Aorta (tissue), 5 donors: ENCODE measurements at regions not wholly inside any gene's neighbourhood (a gene's known extent, or its start where the extent isn't known, plus 50 kb on each side); places are given as distances from the start of the nearest gene placed in this dataset.
"Not testable (repeated sequence)": the region's sequence is repeated elsewhere in the genome, so short reads cannot be mapped to it uniquely, and the experiment has no call there.

Source experiments
- ATAC-seq: fragments of 200-7000 bp; cut with Tn5 transposase; one replicate; pipeline ENCODE4 v1.9.1; 2022; ENCODE audit warnings: moderate library complexity; ENCODE audit not compliant: low FRiP score
- DNase-seq, 2 donors: peaks; one replicate each; pipeline ENCODE4 v3.0.0-alpha.2; 2020
- H3K27ac ChIP-seq, 2 donors: one replicate each; pipeline ENCODE4 v1.5.1; 2013; ENCODE audit warnings: low read length in 2 of 2, mild to moderate bottlenecking in 2 of 2, moderate library complexity in 2 of 2, control low read depth in 1 of 2, inconsistent platforms in 1 of 2, low read depth in 1 of 2
- H3K27me3 ChIP-seq, 2 donors: one replicate each; pipeline ENCODE4 v1.6.1; 2013; ENCODE audit warnings: control low read depth in 1 of 2, low read length in 1 of 2, mild to moderate bottlenecking in 1 of 2, moderate library complexity in 1 of 2; ENCODE audit not compliant: insufficient read depth in 2 of 2, control insufficient read depth in 1 of 2
- H3K36me3 ChIP-seq, 2 donors: one replicate each; pipeline ENCODE4 v1.6.1; 2013; ENCODE audit warnings: control low read depth in 1 of 2, low read length in 1 of 2, mild to moderate bottlenecking in 1 of 2; ENCODE audit not compliant: insufficient read depth in 2 of 2, control insufficient read depth in 1 of 2
- H3K4me1 ChIP-seq, 2 donors: one replicate each; pipeline ENCODE4 v1.6.1; 2013; ENCODE audit warnings: low read length in 2 of 2, control low read depth in 1 of 2, mild to moderate bottlenecking in 1 of 2, moderate library complexity in 1 of 2; ENCODE audit not compliant: insufficient read depth in 2 of 2, control insufficient read depth in 1 of 2
- H3K4me3 ChIP-seq, 2 donors: one replicate each; pipeline ENCODE4 v1.5.1; 2013; ENCODE audit warnings: low read length in 2 of 2, control low read depth in 1 of 2, mild to moderate bottlenecking in 1 of 2
- H3K9me3 ChIP-seq: one replicate; pipeline ENCODE4 v1.6.1; 2013; ENCODE audit warnings: mild to moderate bottlenecking, low read length; ENCODE audit not compliant: control insufficient read depth
- WGBS, 2 donors: extraction: QIAGEN DNeasy Blood & Tissue Kit; methylation state at CpG; one replicate each; pipeline ENCODE4 v1.1.7; 2013; 5-methylcytosine and 5-hydroxymethylcytosine counted together
- intact Hi-C, 2 donors: fragments of 100-400 bp; cut with DNase I; formaldehyde crosslinking; loops; one replicate each; pipeline versions ENCODE4 v1.14.2 to v1.15.0; 2022
- donor health status: healthy with polysubstance abuse.
- donor health status: Bipolar disorder and iron deficiency.
- donor health status: DM: no; HTN: no; CAD: no.
- donor health status: DM: no; HTN: no; CAD: no.
- donor health status: DM: yes; HTN: yes; CAD: no.

DNA sequence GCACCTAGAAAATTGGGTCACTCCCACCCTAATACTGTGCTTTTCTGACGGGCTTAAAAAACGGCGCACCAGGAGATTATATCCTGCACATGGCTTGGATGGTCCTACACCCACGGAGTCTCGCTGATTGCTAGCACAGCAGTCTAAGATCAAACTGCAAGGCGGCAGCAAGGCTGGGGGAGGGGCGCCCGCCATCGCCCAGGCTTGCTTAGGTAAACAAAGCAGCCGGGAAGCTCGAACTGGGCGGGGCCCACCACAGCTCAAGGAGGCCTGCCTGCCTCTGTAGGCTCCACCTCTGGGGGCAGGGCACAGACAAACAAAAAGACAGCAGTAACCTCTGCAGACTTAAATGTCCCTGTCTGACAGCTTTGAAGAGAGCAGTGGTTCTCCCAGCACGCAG is 324.1 kb upstream of the ARHGEF26 start:
- not testable (repeated sequence) for ATAC-seq, H3K27ac ChIP-seq
- whole genome bisulfite sequencing, 2 donors = 83 to 90% methylated on average over 13 of the region's 13 CpGs

DNA sequence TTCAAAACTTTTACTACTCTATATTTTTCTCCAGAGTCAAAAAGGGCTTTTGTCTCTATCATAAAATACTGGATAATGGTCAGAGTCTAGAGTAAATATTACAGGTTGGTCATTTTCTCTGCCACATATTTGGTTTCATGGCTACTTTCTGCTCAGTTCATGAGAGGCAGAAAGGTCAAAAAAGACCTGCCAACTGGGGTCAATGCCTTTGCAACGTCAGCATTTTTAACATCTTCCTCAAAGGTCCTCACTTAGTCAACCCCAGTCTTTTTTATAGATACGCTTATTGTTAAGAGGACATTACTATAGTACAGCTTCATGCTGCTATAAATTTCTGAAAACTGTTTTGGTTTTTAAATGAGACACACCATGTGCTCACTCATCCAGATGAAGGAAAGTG is 312.1 kb upstream of the ARHGEF26 start:
- intact Hi-C loops = no loop called here
- ATAC-seq (no peak), DNase-seq (no peak)
- Histone ChIP-seq H3K9me3 (no peaks in the 10 kb centered on the region), H3K27ac (no peak overlapping the region), H3K27me3 (no peaks in the 10 kb centered on the region), H3K4me1 (no peaks in the 10 kb centered on the region), H3K36me3 (no peaks in the 10 kb centered on the region), H3K4me3 (no peak overlapping the region)
- WGBS, 2 donors = 48 to 49% methylated on average over 2 of the region's 2 CpGs

More for the DNA sequence above, 324.1 kb upstream of the ARHGEF26 start:
- intact Hi-C loops, H3K27me3 ChIP-seq, DNase-seq, H3K36me3 ChIP-seq, H3K4me1 ChIP-seq, H3K9me3 ChIP-seq, H3K4me3 ChIP-seq: not testable (repeated sequence)

DNA sequence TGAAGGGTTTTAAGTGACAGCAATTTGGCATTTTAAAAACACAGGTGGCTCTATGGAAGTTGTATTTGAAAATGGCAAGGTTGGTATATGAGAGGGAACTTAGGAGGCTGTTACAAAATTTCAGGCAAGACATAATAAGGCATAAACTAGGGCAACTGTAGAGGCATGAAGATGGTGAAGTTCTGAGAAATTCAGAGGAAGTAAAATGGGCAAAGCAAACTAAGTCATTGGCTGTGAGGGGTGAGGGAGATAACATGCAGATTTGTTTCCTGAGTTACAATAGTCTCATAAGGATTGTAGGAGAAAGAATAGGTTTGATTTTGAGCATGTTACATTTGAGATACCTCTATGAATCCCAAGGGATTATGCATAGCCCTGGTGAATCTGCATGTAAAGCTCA is 302.9 kb upstream of the ARHGEF26 start:
- intact Hi-C loops = no loop called here
- no peaks in the 10 kb centered on the region for H3K4me1 ChIP-seq
- DNase-seq (no peak), ATAC-seq (no peak)
- H3K4me3 ChIP-seq = no peak overlapping the region
- no peak overlapping the region for H3K27ac ChIP-seq
- no peaks in the 10 kb centered on the region for H3K36me3 ChIP-seq
- H3K9me3 ChIP-seq = no peaks in the 10 kb centered on the region
- no peaks in the 10 kb centered on the region for H3K27me3 ChIP-seq

DNA sequence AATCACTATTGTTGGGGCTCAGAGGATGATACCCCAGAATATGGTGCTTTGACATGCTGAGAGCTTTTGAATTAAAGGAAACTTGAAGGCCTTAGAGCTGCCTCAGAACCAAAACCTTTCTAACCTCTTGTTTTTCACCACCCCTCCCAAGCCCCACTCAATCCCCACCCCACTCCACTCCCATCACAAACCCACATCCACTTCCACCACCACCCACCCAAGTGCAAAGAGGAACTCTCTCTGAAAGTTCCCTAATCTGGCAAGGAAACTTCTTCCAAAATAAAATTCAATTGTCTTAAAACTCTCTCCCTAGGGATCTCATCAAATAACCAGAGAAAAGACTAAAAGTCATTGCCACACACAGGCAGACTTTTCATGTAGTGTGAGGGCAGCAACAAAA is 301.2 kb upstream of the ARHGEF26 start:
- Histone ChIP-seq H3K4me3 (no peak overlapping the region), H3K4me1 (no peaks in the 10 kb centered on the region), H3K9me3 (no peaks in the 10 kb centered on the region), H3K27me3 (no peaks in the 10 kb centered on the region), H3K36me3 (no peaks in the 10 kb centered on the region), H3K27ac (no peak overlapping the region)
- no peak for ATAC-seq
- no peak for DNase-seq
- intact Hi-C loops = no loop called here

DNA sequence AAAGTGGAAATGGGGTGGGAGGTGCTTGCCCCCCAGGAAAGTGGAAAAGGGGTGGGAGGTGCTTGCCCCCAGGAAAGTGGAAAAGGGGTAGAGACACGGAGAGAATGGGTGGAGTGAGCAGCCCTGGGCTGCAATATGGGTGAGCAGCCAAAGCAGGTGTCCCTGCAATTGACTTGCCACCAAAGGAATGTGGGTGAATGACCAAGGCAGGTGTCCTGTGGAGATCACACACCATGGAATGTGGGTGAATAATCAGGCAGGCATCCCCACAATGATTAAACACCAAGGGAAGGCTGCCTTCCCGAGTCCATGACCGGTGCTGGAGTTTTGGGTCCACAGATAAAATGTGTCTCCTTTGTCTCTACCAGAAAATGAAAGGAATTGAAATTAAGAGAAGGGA is 292.8 kb upstream of the ARHGEF26 start:
- 94 to 98% methylated on average over 3 of the region's 3 CpGs for WGBS, 2 donors
- DNase-seq, H3K4me3 ChIP-seq, intact Hi-C loops, H3K27me3 ChIP-seq, H3K36me3 ChIP-seq, H3K27ac ChIP-seq, H3K4me1 ChIP-seq, ATAC-seq, H3K9me3 ChIP-seq: not testable (repeated sequence)

DNA sequence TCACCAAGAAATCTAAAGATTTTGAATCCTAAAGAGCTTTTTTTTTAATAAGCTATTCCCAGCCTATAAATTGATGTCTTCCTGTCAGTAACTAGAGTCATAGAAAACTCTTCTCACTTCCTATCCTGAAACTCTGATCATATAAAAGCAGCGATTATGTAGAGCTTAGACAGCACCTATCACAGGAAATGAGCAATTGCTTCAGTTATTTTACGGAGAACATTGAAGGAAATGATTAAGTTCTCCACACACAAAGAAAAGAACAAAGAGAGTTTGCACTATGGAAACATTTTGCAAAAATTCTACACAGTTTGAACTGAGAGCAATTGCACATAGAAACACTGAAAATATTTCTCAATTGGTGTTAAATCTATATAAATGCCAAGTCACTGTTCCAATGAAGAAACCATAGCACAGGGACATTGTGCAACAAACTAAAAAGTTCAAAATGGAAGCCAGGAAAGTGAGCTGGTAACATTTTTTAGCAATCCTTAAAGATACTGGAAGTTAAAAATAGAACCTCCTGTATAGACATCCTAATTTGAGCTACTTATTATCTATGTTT is 291.5 kb upstream of the ARHGEF26 start:
- Histone ChIP-seq H3K27me3 (no peaks in the 10 kb centered on the region), H3K27ac (no peak overlapping the region), H3K4me3 (no peak overlapping the region), H3K4me1 (no peaks in the 10 kb centered on the region), H3K36me3 (no peaks in the 10 kb centered on the region), H3K9me3 (peaks cover 1% of the 10 kb centered on the region)
- DNase-seq (no peak), ATAC-seq (no peak)
- intact Hi-C loops = no loop called here
- 69% methylated on average over 2 of the region's 2 CpGs for WGBS, 2 donors

DNA sequence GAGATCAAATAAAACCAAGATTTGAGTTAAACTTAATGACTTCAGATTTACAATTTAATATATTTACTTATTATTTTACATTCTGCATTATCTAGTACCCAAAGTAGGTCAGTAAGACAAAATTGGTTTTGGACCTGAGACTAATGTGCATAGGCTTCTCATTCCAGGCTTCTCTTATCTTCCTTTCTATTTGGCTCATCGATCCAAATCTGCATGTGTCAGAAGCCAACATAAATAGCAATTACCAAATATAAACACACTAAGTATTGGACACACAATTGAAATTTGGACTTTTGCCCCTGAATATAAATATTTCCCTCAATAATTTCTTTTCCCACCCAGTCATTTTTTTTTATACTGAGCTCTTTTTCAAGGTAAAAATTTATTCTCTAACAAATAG is 290.6 kb upstream of the ARHGEF26 start:
- Histone ChIP-seq H3K36me3 (no peaks in the 10 kb centered on the region), H3K4me1 (no peaks in the 10 kb centered on the region), H3K27me3 (no peaks in the 10 kb centered on the region), H3K27ac (no peak overlapping the region), H3K4me3 (no peak overlapping the region), H3K9me3 (peaks cover 1% of the 10 kb centered on the region)
- intact Hi-C loops = no loop called here
- WGBS, 2 donors = 3 to 7% methylated on average over 1 of the region's 1 CpG
- ATAC-seq (no peak), DNase-seq (no peak)

DNA sequence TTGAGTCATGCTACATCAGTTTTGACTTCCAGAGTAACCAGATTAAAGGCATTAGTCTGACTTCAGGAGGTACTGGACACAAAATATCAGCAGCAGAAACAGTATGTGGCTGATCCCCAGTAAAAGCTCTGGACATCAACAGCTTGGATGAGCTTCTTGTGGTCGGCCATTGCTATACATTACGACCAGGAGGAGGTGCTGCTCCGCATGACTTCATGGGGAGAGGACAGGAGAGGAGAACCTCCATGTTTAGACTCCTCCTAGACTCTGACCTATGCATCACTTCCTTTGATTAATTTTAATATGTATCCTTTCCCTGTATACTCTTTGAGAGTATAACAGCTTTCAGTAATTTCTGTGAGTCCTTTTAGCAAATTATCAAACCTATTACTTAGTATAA is 285.6 kb upstream of the ARHGEF26 start:
- Histone ChIP-seq H3K9me3 (peaks cover 1% of the 10 kb centered on the region), H3K4me3 (no peak overlapping the region), H3K27me3 (no peaks in the 10 kb centered on the region), H3K27ac (no peak overlapping the region), H3K36me3 (no peaks in the 10 kb centered on the region), H3K4me1 (no peaks in the 10 kb centered on the region)
- intact Hi-C loops = no loop called here
- DNase-seq (no peak), ATAC-seq (no peak)
- 68 to 80% methylated on average over 3 of the region's 3 CpGs for WGBS, 2 donors

DNA sequence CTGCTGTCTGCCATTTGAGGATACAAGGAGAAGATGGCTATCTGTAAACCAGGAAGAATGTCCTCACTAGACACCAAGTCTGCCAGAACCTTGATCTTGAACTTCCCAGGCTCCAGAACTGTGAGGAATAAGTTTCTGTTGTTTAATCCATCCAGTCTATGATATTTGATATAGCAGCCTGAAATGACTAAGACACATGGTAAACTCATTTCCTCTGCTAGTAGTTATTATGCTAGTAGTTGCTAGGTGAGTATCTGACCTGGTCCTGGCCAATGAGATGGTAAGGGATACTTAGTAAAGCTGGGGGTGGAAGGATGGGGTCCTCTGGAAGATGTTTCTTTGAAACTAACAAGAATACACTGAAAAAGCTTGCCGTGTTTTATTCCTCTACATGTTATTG is 280.7 kb upstream of the ARHGEF26 start:
- DNase-seq (no peak), ATAC-seq (no peak)
- Histone ChIP-seq H3K27ac (no peak overlapping the region), H3K4me1 (no peaks in the 10 kb centered on the region), H3K9me3 (no peaks in the 10 kb centered on the region), H3K27me3 (no peaks in the 10 kb centered on the region), H3K36me3 (no peaks in the 10 kb centered on the region), H3K4me3 (no peak overlapping the region)
- intact Hi-C loops = no loop called here
- 97 to 100% methylated on average over 1 of the region's 1 CpG for WGBS, 2 donors
